Stimulated activated CD4-positive, alpha-beta T cell treated with anti-CD3 and anti-CD28 coated beads, Interleukin-1b, Interleukin-23, amount 100 ng/mL, for 4 hours (primary cell): ENCODE measurements at regions not wholly inside any gene's neighbourhood (a gene's known extent, or its start where the extent isn't known, plus 50 kb on each side); places are given as distances from the start of the nearest gene placed in this dataset.

ENCODE experiments used
- DNase-seq, 2 donors: peaks; one replicate each; pipeline ENCODE4 v3.0.0-alpha.2; 2020; ENCODE audit warnings: low read depth in 2 of 2

DNA sequence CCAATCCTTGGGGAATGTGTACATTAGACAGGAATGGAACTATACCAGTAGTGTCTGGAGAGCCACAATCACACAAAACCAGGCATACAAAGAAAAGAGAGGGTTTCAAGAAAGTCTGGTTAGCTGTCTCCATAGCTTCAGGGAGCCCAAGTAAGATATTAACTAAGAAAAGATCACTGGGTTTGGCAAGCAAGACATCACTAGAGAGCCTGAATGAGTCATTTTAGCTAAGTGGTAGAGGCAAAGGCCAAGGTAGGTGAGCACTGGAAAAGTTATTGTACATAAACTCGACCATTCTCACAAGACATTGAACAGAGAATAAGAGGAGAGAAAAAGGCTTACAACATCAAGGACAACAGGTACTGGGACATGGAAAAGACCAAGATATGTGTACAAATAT lies 143.8 kb upstream of the ARL4C start:
- no peak for DNase-seq

DNA sequence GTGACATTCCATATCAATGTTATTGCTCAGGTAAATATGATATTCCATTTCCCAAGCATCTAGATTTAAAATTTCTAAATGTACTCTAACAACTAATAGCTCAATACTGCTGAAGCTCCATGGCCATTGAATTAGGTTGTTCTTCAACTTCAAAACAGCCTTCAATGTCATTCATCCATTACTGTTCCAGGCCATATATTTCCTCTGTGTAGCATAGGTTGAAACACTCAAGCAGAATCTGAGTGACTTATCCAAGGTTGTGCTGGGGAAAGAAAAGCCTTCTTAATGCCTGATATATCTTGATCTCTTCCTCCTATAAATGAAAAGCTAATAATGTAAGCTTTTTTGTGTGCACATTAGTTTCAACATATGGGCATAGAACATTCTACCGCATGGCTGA lies 142.1 kb upstream of the ARL4C start:
- DNase-seq = no peak

DNA sequence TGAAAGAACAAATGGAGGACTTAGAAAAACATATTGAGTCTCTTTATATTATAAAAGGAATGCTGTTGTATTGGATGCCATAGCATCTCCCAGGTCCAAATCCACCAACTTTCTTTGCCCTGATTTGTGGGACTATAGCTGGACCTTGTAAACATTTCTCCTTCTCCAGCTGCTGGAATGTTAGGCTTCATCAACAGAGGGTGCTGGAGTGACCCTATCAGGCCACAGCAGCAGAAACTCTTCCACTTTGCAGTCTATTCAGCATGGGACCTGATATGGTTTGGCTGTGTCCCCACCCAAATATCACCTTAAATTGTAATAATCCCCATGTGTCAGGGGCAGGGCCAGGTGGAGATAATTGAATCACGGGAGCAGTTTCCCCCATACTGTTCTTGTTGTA lies 138.4 kb upstream of the ARL4C start:
- no peak for DNase-seq

DNA sequence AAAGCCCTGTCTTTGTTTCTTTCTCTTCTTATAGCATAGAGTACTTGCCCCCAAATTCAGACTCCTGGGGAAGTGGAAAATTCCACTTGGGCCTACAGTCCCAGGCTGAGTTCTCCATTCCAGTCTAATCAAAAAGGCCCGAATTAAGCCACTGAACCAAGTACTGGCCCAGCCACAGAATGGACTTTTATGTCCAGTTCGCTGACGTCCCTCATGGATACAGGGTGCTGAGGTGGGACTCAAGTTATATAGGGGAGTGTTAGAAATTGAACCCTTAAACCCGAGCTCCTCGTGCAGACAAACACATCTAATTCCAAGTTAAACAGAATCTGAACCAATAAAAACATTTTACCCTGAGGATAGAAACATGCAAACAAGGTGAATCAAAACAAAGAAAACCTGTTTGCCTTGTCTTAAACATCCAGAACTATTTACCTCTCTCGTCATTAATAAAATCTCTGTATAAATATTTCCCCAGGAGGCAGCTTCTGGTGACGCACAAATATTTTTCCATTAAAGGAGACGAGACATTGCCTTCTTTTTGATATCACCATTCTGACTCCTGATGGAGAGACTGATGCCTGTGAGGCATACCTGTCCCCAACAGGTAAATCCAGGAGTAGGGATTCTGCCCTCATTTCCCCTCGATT lies 136.8 kb upstream of the ARL4C start:
- no peak for DNase-seq

DNA sequence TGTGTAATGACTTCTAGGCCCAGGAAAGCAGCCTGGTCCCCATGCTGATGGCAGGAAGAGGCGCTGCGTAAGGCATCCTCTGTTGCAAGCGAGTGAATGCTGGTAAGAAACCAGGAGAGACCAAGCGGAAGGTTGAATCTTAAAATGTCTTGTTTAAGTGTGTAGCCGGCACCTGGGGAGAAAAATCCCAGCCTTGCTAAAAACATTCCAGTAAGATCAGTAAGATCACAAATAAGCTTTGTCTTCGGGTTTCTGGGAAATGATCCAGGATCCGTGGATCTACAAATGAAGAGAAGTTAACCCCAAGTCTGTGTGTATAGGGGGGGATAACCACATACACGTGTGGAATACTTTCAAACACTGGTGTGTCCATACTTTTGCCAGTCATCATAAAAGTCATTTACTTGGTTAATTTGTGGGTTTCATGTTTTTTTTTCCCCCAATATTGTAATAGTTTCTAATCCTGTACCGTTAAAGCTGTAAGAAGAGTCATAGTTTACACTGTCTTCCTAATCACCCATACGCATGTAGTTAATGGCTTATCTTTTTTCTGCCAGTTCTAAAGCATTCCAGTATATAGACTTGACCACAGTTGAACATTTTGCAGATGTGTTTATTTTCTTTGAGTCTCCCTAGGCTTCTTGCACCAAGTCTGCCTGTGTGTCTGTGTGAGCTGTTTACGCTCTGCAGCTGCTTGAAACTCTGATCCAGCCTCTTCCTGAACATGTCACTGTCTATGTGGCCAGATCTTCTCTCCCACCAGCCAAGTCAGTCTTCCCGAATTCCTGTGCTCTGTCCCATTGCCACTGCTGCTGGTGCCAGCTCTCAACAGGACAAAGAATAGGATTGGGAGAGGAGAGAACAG lies 135.9 kb upstream of the ARL4C start:
- DNase-seq = no peak

DNA sequence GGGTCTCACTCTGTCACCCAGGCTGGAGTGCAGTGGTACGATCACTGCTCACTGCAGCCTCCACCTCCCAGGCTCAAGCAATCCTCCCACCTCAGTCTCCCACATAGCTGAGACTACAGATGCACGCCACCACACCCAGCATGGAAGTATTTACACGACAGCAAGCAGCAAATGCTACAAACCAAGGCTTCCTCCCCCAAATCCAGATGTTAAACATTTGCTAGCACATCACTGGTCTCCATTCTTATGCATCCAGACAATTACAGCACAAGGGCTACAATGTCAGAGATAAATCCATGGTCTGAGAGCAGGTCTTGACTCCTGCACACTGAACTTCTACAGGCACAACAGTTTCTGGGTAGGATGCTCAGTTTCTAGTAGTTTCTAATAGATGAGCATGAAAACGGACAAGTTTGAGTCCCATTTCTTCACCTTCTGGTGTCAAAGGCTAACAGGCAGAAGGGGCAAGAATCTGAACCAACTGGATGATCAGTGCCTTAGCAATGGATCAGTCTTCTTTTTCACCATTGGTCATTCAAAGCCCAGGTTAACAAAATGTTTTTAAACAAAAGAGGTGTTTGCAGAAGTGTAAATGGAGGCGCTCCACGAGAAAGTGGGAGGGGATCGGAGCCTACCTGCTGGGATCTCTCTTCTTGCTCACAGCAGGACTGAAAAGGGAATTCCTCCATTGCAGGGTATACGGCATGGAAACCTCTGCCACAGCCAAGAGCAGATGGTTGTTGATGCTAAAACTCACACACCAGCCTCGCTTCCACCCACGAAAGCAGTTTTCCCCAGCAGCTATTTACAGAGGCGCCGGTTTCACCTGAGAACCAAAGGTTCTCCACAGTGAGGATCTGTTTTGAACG lies 135.0 kb upstream of the ARL4C start:
- no peak for DNase-seq

DNA sequence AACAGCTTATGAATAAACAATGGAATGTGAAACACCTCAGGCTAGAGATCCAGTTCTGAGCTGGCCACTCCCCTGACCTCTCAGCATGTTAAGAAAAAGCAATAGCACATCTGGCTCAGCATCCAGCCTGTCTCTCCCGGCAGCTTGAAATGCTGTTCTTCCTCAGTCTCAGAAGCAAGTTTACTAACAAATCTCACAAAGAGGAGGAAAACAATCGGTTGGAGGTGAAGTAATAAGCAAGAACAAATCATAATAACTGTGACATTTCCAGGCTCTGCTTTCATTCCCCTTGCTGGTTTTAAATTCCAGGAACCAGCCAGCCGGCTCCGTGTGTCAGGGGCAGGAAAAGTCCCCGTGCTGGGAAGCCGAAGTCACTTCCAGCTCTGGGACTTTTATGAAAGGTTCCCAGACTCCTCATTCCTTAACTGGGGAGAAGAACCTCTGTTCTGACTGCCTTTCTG lies 133.9 kb upstream of the ARL4C start:
- DNase-seq = no peak

DNA sequence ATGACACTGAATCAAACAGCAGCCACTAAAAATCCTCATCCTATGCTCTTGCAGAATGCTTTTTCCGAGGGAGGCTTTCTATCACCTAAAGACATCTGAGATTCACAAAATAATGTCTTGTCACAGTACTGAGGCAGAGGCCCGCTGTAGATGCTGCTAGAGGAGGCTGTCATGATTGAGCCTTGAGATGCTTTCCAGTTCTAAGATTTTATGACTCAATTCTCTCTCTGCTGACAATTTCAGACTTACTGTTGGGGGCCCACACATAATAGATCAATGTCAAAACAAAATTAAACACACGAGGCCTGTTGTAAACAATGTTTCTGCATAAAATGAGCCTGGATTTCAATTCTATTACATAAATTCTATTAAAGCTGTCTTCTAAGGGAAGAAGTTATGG lies 132.7 kb upstream of the ARL4C start:
- DNase-seq = no peak

DNA sequence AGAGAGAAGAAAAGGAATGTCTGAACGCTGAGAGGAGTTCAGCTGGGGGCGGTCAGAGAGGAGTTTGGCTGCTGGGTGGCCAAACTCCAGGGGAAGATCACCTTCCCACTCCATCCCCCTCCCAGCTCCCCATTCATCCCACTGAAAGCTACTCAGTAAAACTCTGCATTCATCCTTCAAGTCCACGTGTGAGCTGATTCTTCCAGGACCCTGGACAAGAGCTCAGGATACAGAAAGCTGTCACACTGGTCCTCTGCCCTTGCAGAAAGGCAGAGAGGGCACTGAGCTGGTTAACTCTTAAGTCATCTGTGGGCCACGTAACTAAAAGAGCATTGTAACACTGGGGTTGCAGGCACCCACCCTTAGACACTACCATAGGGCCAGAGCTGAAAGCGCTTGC lies 132.1 kb upstream of the ARL4C start:
- DNase-seq = no peak

DNA sequence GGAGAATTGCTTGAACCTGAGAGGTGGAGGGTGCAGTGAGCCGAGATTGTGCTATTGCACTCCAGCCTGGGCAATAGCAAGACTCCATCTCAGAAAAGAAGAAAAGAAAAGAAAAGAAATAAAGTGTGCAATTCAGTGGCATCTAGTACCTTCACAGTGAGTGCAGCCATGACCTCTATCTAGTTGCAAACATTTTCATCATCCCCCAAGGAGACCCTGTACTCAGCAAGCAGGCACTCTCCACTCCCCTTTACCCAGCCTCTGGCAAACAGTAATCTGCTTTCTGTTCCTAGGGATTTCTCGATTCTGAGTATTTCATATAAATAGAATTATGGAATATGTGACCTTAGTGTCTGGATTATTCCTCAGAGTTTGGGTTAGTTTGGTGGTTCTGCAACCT lies 130.4 kb upstream of the ARL4C start:
- DNase-seq = no peak

DNA sequence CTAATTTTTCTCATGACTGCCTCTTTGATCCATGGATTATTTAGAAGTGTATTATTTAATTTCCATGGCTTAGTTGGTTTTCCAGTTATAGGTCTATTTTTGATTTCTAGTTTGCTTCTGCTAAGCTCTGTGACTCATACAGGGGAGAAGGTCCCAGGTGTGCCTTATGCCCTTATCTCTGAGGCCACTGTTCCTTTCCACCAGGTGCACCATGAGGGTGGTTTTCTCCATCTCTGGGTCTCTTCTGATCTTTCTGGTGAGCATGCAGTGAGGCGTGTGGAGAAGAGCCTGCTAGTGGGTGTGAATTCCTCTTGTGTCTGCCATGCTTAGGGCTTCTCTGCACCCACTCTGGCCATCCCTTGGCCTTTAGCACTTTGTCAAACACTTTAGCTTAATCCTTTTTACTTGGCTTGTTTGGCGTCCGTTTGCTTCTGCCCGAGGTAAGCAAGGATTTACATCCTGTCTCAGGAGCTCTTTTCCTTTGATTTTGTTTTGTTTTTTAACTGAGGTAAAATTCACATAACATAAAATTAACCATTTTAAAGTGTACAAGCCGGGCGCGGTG lies 129.8 kb upstream of the ARL4C start:
- DNase-seq = no peak

DNA sequence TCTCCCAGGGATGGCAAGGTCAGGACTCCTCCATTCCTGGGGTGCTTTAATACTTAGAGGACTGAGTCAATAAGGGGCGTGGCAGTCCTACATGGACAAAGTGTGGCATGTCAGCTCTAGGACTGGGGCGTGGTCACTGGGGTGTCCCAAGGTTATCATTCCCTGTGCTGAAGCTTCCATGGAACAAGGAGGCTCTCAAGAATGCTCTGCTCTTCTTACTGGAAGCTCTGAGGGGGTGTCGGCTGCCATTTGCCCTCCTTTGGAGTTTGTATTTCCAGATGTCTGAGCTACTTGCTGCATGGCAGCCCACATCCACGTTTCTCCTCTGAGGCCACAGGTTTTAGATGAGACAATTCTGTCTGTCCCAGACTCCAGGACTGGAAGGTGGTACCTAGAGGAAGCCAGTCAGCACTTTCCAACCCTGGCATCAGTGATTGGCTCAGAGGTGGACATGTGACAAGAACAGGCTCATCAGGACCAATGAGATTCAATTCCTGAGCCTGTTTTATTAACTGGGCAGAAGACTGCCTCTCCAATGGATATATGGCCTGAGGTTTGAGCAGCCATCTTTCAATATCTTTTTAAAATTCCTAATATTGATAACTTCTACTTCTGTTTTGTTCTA lies 128.9 kb upstream of the ARL4C start:
- DNase-seq = no peak

DNA sequence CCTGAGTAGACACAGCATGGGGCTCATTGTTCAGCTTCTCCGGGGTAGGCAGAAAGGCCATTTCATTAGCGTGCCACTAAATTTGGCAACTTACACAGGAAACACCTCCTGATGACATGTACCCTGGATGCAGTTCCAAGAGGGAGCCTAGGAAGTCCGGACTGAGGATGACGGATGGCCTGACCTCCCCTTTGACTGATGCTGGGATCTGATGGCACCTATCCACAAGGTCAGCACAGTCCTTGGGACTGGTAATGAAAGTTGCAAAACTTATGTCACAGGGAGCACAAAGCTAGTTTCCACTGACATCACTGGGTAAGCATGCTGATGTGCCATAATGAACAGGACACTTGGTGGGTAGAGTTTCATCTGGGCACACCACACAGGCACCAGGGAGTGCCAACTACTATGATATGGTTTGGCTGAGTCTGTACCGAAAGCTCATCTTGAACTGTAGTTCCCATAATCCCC lies 126.7 kb upstream of the ARL4C start:
- no peak for DNase-seq

DNA sequence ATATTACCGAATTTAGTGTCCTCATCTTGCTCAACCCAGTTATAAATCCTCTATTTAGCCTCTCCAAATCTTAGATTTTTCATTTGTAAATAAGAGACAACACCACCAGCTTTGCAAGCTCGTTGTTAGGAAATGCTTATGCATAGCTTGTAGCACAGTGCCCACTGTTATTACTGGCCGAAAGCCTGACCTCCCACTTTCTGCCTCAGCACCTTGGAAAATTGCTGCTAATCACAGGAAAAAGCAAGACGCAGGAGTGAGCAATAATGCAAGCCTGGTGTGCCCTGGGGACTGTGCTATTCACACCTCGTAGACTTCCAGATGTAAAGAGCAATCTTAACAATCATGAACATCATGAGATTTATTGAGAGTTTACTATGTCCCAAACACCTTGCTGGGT lies 124.2 kb upstream of the ARL4C start:
- no peak for DNase-seq

DNA sequence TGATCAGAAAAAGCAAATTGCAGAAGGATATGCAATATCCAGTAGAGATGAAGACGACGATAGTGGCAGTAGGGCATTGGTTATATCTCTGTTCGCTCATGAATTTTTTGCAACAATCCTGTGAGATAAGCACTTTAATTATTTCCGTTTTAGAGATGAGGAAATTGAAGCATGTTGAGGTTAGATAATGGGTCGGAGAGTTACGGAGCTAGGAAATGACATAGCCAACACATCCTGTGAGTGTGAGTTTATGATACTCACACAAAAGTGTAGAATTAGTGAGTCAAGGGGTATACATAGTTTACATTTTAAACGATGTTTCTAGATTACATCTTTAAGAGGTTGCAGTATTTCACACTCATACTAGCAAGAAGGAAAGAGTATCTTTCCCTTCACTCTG lies 123.1 kb upstream of the ARL4C start:
- no peak for DNase-seq

DNA sequence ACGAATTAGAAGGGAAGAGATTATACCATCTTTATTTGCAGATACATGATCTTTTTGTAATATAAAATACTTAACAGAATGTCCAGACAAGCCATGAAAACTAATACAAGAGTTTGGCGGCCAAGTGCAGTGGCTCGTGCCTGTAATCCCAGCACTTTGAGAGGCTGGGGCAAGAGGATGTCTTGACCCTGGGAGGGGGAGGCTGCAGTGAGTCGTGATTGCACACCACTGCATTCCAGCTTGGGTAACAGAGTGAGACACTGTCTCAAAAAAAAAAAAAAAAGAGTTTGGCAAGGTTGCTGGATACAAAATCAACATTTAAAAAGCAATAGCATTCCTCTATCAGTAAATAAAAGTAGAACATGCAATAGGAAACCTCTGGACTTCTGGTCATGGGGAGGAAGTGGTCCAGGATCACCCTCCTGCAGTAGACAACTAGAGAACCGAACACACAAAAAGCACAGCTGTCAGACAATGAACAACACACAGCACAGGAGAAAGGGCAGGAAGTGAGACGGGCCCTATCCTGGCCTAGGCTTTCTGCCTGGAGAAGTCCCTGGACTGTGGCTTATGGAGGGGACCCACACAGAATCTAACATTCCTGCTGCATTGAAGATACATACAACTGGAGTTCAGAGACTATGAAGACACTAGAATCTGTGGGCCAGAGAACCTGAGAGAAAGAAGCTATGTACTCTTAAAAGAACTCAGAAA lies 118.9 kb upstream of the ARL4C start:
- DNase-seq = no peak

DNA sequence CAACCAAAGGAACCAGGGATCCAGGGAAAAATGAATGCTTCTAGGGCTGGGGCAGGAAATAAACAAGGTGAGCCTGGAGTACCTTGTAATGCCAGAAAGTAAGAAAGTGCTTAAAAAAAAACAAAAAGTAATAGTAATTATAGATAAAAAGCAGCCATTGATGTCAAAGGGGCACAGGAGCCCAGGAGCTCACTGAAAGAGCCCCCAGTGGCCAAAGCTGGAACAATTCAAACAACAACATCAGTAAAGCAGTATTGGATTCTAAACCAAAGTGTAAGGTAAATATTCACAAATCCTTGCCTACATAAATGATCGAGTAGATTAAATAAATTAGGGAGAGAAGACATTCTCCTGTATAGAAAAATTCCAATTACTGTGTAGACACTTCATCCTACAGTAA lies 114.3 kb upstream of the ARL4C start:
- no peak for DNase-seq

DNA sequence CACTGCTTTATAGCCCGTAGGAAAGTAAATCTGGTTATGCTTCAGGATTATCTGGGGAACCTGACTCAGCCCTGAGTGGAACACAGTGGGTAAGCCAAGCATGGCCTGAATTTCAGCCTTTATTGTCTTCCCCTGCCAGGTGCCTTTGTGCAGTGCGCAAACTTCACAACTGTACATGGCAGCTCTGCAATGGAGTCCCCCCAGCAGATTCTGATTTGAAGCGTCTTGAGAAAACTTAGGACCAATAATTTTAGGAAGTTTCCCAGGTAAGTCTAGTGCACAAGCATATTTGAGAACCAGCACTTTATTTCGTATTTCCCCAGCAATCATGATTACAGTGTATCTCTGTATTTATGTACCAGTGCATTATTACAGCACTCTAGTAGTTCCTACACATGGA lies 112.1 kb upstream of the ARL4C start:
- no peak for DNase-seq

DNA sequence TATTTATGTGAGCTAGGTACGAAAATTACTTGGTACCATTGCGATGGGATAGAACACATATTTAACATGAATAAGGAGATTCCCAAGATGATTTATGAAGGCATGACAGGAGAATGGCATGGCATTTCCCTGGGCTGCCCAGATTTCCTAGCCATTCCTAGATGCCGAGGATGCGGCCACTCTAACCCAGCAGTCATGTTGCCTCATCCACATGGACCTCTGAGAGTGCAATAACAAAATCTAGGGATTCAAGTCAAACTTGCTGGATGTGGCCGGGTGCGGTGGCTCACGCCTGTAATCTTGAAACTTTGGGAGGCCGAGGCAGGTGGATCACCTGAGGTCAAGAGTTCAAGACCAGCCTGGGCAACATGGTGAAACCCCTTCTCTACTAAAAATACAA lies 110.8 kb upstream of the ARL4C start:
- no peak for DNase-seq

DNA sequence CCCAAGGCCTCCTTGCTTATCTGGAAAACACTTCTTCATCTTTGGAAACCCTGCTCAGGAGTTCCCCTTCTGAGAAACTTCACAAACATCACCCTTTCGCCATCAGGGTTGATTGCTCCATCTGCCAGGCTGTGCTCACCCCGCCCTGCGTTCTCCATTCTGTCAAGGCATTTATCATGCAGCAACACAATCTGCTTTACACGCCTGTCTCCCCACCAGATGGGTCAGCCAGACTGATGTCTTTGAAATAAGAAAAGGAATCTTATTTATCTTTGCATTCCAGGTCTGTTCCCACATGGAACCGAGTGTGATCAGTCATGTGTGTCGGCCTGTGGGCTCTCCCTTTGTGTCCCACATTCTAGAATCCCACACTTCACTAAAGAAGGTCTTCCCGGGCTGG lies 110.0 kb upstream of the ARL4C start:
- no peak for DNase-seq

DNA sequence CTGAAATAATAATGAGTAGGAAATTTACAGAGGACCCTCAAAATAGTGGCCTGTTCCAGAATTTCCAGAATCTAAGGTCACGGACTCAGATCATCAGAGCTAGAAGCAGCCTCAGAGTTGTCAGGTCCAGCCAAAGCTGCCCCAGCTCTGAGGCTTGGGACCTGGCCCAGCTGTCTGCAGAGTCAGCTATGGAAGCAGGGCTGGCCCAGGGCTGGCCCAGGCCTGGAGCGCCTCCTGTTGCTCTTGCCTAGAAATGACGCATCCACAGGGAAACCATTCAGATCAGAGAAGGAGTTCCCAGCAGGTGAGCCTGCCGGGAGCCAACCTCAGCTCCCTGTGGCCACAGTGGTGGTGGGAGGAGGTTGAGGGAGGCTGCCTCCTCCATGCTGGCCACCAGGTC lies 106.7 kb upstream of the ARL4C start:
- no peak for DNase-seq
